GM21390 (cell line): ENCODE measurements at regions not wholly inside any gene's neighbourhood (a gene's known extent, or its start where the extent isn't known, plus 50 kb on each side); places are given as distances from the start of the nearest gene placed in this dataset.
A peak's percentile ranks its signal among the peaks of the same experiment; 100 is the strongest.

Experiments
- ATAC-seq: cut with Tn5 transposase; IDR thresholded peaks from one replicate; pipeline ENCODE4 v1.9.1; 2021; ENCODE audit not compliant: unreplicated experiment

- no peak for ATAC-seq
These were observed 132.8 kb upstream of the ACVR2A start for GRCh38 chr2:147712051-147712450.

- no peak for ATAC-seq
These were observed 133.8 kb upstream of the ACVR2A start for GRCh38 chr2:147711031-147711430.

- no peak for ATAC-seq
These were observed 135.2 kb upstream of the ACVR2A start for GRCh38 chr2:147709655-147710054.

- ATAC-seq: no peak
These were observed 141.7 kb upstream of the ACVR2A start for GRCh38 chr2:147703171-147703570.

GRCh38 chr2:147698166-147698565 is 146.7 kb upstream of the ACVR2A start:
- ATAC-seq: no peak

GRCh38 chr2:147696426-147696825 is 148.4 kb upstream of the ACVR2A start:
- ATAC-seq: no peak

- peak; percentile 100 for ATAC-seq
These were observed 155.5 kb upstream of the ACVR2A start for GRCh38 chr2:147689220-147689909.

- ATAC-seq: no peak
These were observed 156.6 kb upstream of the ACVR2A start for GRCh38 chr2:147688242-147688641.

GRCh38 chr2:147686365-147686764 is 158.5 kb upstream of the ACVR2A start:
- no peak for ATAC-seq

GRCh38 chr2:147684903-147685302 is 159.9 kb upstream of the ACVR2A start:
- no peak for ATAC-seq

- ATAC-seq: no peak
These were observed 161.4 kb upstream of the ACVR2A start for GRCh38 chr2:147683380-147683779.

GRCh38 chr2:147681093-147681492 is 163.7 kb upstream of the ACVR2A start:
- no peak for ATAC-seq

- ATAC-seq: no peak
These were observed 164.8 kb upstream of the ACVR2A start for GRCh38 chr2:147679955-147680531.

GRCh38 chr2:147679191-147679954 is 165.5 kb upstream of the ACVR2A start:
- ATAC-seq: no peak

GRCh38 chr2:147665105-147665504 is 179.7 kb upstream of the ACVR2A start:
- no peak for ATAC-seq

GRCh38 chr2:147663962-147664361 is 180.9 kb upstream of the ACVR2A start:
- no peak for ATAC-seq

GRCh38 chr2:147663153-147663961 is 181.5 kb upstream of the ACVR2A start:
- ATAC-seq: peak; percentile 92

GRCh38 chr2:147662221-147662620 is 182.6 kb upstream of the ACVR2A start:
- no peak for ATAC-seq

- no peak for ATAC-seq
These were observed 184.1 kb upstream of the ACVR2A start for GRCh38 chr2:147660680-147661079.

GRCh38 chr2:147659051-147659450 is 185.8 kb upstream of the ACVR2A start:
- no peak for ATAC-seq
